ENCODE measurements at regions not wholly inside any gene's neighbourhood (a gene's known extent, or its start where the extent isn't known, plus 50 kb on each side); places are given as distances from the start of the nearest gene placed in this dataset.

DNA sequence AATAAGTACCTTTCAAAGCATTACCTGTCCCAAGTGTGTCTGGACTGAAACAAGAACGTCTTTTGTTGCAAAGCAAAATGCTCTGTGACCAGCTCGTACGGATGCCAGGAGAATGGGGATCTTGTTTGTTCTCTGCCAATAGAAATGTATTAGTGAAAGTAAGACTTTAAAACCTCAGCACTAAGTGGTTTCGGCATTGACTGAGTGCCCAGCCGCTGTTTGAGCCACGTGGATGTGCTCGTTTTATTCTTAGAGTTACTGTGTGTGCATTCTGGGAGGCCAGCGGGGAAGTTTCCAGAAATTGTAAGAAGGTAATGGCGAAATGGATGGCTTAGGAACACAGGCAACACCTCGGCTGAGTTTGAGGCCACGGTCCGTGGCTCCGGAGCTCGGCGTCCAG, 117.1 kb upstream of the USP29 start:
- TF ChIP-seq, protein P1, sequence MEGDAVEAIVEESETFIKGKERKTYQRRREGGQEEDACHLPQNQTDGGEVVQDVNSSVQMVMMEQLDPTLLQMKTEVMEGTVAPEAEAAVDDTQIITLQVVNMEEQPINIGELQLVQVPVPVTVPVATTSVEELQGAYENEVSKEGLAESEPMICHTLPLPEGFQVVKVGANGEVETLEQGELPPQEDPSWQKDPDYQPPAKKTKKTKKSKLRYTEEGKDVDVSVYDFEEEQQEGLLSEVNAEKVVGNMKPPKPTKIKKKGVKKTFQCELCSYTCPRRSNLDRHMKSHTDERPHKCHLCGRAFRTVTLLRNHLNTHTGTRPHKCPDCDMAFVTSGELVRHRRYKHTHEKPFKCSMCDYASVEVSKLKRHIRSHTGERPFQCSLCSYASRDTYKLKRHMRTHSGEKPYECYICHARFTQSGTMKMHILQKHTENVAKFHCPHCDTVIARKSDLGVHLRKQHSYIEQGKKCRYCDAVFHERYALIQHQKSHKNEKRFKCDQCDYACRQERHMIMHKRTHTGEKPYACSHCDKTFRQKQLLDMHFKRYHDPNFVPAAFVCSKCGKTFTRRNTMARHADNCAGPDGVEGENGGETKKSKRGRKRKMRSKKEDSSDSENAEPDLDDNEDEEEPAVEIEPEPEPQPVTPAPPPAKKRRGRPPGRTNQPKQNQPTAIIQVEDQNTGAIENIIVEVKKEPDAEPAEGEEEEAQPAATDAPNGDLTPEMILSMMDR (IDR thresholded peaks at IDR 0.05 in 2 of 3, conservative IDR thresholded peaks at IDR 0.05 in 1 of 3; ENCODE audit: borderline replicate concordance in 1 of 3, insufficient read depth in 1 of 3, low read depth in 2 of 3, low read length in 2 of 3) = no peak
- TF ChIP-seq, protein P2, sequence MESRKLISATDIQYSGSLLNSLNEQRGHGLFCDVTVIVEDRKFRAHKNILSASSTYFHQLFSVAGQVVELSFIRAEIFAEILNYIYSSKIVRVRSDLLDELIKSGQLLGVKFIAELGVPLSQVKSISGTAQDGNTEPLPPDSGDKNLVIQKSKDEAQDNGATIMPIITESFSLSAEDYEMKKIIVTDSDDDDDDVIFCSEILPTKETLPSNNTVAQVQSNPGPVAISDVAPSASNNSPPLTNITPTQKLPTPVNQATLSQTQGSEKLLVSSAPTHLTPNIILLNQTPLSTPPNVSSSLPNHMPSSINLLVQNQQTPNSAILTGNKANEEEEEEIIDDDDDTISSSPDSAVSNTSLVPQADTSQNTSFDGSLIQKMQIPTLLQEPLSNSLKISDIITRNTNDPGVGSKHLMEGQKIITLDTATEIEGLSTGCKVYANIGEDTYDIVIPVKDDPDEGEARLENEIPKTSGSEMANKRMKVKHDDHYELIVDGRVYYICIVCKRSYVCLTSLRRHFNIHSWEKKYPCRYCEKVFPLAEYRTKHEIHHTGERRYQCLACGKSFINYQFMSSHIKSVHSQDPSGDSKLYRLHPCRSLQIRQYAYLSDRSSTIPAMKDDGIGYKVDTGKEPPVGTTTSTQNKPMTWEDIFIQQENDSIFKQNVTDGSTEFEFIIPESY (IDR thresholded peaks at IDR 0.05; ENCODE audit: extremely low read depth, insufficient replicate concordance, low read length) = no peak
- TF ChIP-seq RAD21 (IDR thresholded peaks at IDR 0.05; ENCODE audit: low read depth) = no peak
- TF ChIP-seq POLR2A (IDR thresholded peaks at IDR 0.05; ENCODE audit: borderline replicate concordance, extremely low read depth, insufficient read depth, insufficient read length) = no peak
- no peak for TF ChIP-seq EZH2 (IDR thresholded peaks at IDR 0.05)
- TF ChIP-seq POLR2AphosphoS5 (IDR thresholded peaks at IDR 0.05; ENCODE audit: low read depth, low read length) = no peak
- TF ChIP-seq, protein P3, sequence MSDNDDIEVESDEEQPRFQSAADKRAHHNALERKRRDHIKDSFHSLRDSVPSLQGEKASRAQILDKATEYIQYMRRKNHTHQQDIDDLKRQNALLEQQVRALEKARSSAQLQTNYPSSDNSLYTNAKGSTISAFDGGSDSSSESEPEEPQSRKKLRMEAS (IDR thresholded peaks at IDR 0.05) = no peak
- TF ChIP-seq, protein P4, sequence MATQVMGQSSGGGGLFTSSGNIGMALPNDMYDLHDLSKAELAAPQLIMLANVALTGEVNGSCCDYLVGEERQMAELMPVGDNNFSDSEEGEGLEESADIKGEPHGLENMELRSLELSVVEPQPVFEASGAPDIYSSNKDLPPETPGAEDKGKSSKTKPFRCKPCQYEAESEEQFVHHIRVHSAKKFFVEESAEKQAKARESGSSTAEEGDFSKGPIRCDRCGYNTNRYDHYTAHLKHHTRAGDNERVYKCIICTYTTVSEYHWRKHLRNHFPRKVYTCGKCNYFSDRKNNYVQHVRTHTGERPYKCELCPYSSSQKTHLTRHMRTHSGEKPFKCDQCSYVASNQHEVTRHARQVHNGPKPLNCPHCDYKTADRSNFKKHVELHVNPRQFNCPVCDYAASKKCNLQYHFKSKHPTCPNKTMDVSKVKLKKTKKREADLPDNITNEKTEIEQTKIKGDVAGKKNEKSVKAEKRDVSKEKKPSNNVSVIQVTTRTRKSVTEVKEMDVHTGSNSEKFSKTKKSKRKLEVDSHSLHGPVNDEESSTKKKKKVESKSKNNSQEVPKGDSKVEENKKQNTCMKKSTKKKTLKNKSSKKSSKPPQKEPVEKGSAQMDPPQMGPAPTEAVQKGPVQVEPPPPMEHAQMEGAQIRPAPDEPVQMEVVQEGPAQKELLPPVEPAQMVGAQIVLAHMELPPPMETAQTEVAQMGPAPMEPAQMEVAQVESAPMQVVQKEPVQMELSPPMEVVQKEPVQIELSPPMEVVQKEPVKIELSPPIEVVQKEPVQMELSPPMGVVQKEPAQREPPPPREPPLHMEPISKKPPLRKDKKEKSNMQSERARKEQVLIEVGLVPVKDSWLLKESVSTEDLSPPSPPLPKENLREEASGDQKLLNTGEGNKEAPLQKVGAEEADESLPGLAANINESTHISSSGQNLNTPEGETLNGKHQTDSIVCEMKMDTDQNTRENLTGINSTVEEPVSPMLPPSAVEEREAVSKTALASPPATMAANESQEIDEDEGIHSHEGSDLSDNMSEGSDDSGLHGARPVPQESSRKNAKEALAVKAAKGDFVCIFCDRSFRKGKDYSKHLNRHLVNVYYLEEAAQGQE (IDR thresholded peaks at IDR 0.05; ENCODE audit: low read depth) = no peak
